Hippocampal formation (tissue), 2 donors: ENCODE measurements at regions not wholly inside any gene's neighbourhood (a gene's known extent, or its start where the extent isn't known, plus 50 kb on each side); places are given as distances from the start of the nearest gene placed in this dataset.

ENCODE experiments used
- DNase-seq, 2 donors: peaks; one replicate each; lab custom pipeline; 2025; lab: John Stamatoyannopoulos, UW

- DNase-seq = no peak
Observed at GRCh38 chr16:54444851-54445458, 158.4 kb upstream of the IRX3 start.

- DNase-seq = no peak
Observed at GRCh38 chr16:54443839-54444238, 157.3 kb upstream of the IRX3 start.

- DNase-seq = no peak
Observed at GRCh38 chr16:54443352-54443751, 156.8 kb upstream of the IRX3 start.

- no peak for DNase-seq
Observed at GRCh38 chr16:54442864-54443263, 156.3 kb upstream of the IRX3 start.

GRCh38 chr16:54438469-54438868 lies 151.9 kb upstream of the IRX3 start:
- DNase-seq = no peak

GRCh38 chr16:54437921-54438320 lies 151.3 kb upstream of the IRX3 start:
- no peak for DNase-seq

GRCh38 chr16:54437401-54437800 lies 150.8 kb upstream of the IRX3 start:
- DNase-seq = no peak

GRCh38 chr16:54436346-54436745 lies 149.8 kb upstream of the IRX3 start:
- DNase-seq = no peak

GRCh38 chr16:54434859-54435258 lies 148.3 kb upstream of the IRX3 start:
- no peak for DNase-seq

GRCh38 chr16:54432897-54433229 lies 146.3 kb upstream of the IRX3 start:
- DNase-seq = no peak

- no peak for DNase-seq
Observed at GRCh38 chr16:54431997-54432896, 145.7 kb upstream of the IRX3 start.

GRCh38 chr16:54431041-54431996 lies 144.7 kb upstream of the IRX3 start:
- DNase-seq = no peak

GRCh38 chr16:54430491-54431030 lies 144.0 kb upstream of the IRX3 start:
- DNase-seq = no peak

- no peak for DNase-seq
Observed at GRCh38 chr16:54429029-54429428, 142.4 kb upstream of the IRX3 start.

- DNase-seq = no peak
Observed at GRCh38 chr16:54426553-54426849, 139.9 kb upstream of the IRX3 start.

GRCh38 chr16:54425681-54426552 lies 139.3 kb upstream of the IRX3 start:
- no peak for DNase-seq

GRCh38 chr16:54425068-54425467 lies 138.5 kb upstream of the IRX3 start:
- no peak for DNase-seq

GRCh38 chr16:54424043-54424451 lies 137.5 kb upstream of the IRX3 start:
- no peak for DNase-seq

GRCh38 chr16:54422569-54422978 lies 136.0 kb upstream of the IRX3 start:
- no peak for DNase-seq

GRCh38 chr16:54422159-54422558 lies 135.6 kb upstream of the IRX3 start:
- no peak for DNase-seq

GRCh38 chr16:54421220-54421619 lies 134.6 kb upstream of the IRX3 start:
- DNase-seq = no peak
